ENCODE measurements at regions not wholly inside any gene's neighbourhood (a gene's known extent, or its start where the extent isn't known, plus 50 kb on each side); places are given as distances from the start of the nearest gene placed in this dataset.
"Not testable (repeated sequence)": the region's sequence is repeated elsewhere in the genome, so short reads cannot be mapped to it uniquely, and the experiment has no call there.

GRCh38 chr2:238599549-238600505 is 173.1 kb downstream of the ASB1 start:
- DNase-seq (ENCODE audit: low read depth), result no peak

- DNase-seq (ENCODE audit: low read depth), result no peak
These were observed 174.0 kb downstream of the ASB1 start for GRCh38 chr2:238600506-238601432.

GRCh38 chr2:238601433-238602222 is 174.9 kb downstream of the ASB1 start:
- DNase-seq (ENCODE audit: low read depth), result peak; percentile 9

GRCh38 chr2:238602223-238602960 is 175.7 kb downstream of the ASB1 start:
- no peak for DNase-seq (ENCODE audit: low read depth)

- no peak for DNase-seq (ENCODE audit: low read depth)
These were observed 176.9 kb downstream of the ASB1 start for GRCh38 chr2:238603596-238603995.

GRCh38 chr2:238606311-238606710 is 179.6 kb downstream of the ASB1 start:
- DNase-seq (ENCODE audit: low read depth), result no peak

- no peak for DNase-seq (ENCODE audit: low read depth)
These were observed 186.9 kb downstream of the ASB1 start for GRCh38 chr2:238613610-238614009.

- no peak for DNase-seq (ENCODE audit: low read depth)
These were observed 187.6 kb downstream of the ASB1 start for GRCh38 chr2:238614376-238614775.

GRCh38 chr2:238615187-238615586 is 188.5 kb downstream of the ASB1 start:
- no peak for DNase-seq (ENCODE audit: low read depth)

- DNase-seq (ENCODE audit: low read depth), result no peak
These were observed 190.0 kb downstream of the ASB1 start for GRCh38 chr2:238616681-238617080.

- DNase-seq (ENCODE audit: low read depth), result not testable (repeated sequence)
These were observed 192.0 kb downstream of the ASB1 start for GRCh38 chr2:238618494-238619283.

GRCh38 chr2:238627899-238628298 is 201.2 kb downstream of the ASB1 start:
- no peak for DNase-seq (ENCODE audit: low read depth)

- no peak for DNase-seq (ENCODE audit: low read depth)
These were observed 202.3 kb downstream of the ASB1 start for GRCh38 chr2:238629064-238629463.

GRCh38 chr2:238631491-238632180 is 204.9 kb downstream of the ASB1 start:
- DNase-seq (ENCODE audit: low read depth), result no peak

- DNase-seq (ENCODE audit: low read depth), result no peak
These were observed 205.7 kb downstream of the ASB1 start for GRCh38 chr2:238632181-238633060.

GRCh38 chr2:238633426-238634328 is 206.9 kb downstream of the ASB1 start:
- no peak for DNase-seq (ENCODE audit: low read depth)

GRCh38 chr2:238634701-238635357 is 208.1 kb downstream of the ASB1 start:
- DNase-seq (ENCODE audit: low read depth), result no peak
